Activated T-cell treated with anti-CD3 and anti-CD28 coated beads for 1 hour (primary cell): ENCODE measurements at regions not wholly inside any gene's neighbourhood (a gene's known extent, or its start where the extent isn't known, plus 50 kb on each side); places are given as distances from the start of the nearest gene placed in this dataset.

Experiments
- DNase-seq: peaks from one replicate; pipeline ENCODE4 v3.0.0-alpha.2; 2020; ENCODE audit warnings: low read depth

GRCh38 chr22:49046546-49047361 is 780.9 kb downstream of the BRD1 start:
- DNase-seq, result no peak

DNA sequence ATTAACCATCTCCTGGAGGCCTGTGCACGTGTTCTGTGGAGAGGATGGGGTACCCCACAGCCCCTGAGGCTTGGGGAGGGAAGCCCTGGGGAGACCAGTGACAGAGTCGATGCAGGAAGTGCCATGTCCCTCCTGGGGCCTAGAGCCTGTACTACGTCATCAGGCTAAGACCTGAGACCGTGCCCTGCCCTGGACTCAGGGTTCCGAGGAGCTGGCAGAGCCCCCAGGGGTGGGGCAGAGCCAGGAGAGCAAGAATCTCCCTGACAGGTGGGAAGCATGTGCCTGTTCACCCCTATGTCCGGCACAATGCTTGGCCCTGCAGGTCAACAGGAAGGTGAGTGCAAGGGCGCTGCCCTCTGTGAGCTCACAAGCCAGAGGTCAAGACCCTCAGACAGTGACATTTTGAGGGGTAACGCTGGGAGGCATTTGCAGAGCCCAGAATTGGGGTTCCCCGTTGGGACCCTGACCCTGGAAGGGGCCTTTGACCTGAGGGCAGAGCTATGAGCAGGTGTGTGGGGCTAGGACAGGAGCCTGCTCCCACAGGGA is 781.6 kb downstream of the BRD1 start:
- no peak for DNase-seq

GRCh38 chr22:49045276-49045675 is 782.4 kb downstream of the BRD1 start:
- DNase-seq, result no peak

DNA sequence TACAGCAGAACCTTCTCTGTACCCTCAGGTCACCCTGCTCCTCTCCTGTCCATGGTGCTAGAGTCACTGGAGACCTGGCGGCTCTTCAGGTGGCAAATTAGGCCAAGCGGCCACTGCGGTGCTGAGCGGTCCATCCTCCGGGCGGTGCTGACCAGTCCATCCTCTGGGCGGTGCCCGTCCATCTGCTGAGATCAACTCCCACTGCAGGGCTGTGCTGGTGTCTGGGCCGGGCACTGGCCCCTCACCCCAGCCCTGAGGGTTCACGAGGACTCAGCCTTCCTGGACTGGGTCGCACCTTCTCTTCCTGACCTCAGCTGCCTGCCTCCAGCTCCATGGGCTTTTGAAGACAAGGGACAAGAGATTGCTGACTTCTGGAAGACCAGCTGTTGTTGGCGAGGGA is 782.9 kb downstream of the BRD1 start:
- no peak for DNase-seq

DNA sequence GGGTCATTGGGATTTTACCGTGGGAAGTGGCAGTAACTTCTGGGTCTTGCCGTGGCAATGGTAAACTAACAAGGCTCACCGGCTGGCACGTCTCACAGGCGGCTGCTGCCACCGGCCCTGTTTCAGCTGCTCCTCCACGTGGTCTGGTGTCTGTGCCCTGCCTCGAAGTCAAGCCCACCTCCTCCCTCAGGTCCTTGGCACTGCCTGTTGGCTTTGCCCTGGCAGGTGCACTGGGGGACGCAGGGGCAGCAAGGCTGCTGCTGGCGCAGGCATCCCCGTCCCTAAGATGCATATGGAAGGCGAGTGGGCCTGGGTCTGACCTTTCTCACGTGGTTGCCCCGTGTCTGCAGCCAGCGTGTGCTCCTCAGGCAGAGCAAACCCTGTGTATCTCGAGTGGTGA is 783.6 kb downstream of the BRD1 start:
- no peak for DNase-seq

- DNase-seq, result no peak
These were observed 784.5 kb downstream of the BRD1 start for GRCh38 chr22:49042877-49043859.

GRCh38 chr22:49042066-49042465 is 785.6 kb downstream of the BRD1 start:
- DNase-seq, result no peak

DNA sequence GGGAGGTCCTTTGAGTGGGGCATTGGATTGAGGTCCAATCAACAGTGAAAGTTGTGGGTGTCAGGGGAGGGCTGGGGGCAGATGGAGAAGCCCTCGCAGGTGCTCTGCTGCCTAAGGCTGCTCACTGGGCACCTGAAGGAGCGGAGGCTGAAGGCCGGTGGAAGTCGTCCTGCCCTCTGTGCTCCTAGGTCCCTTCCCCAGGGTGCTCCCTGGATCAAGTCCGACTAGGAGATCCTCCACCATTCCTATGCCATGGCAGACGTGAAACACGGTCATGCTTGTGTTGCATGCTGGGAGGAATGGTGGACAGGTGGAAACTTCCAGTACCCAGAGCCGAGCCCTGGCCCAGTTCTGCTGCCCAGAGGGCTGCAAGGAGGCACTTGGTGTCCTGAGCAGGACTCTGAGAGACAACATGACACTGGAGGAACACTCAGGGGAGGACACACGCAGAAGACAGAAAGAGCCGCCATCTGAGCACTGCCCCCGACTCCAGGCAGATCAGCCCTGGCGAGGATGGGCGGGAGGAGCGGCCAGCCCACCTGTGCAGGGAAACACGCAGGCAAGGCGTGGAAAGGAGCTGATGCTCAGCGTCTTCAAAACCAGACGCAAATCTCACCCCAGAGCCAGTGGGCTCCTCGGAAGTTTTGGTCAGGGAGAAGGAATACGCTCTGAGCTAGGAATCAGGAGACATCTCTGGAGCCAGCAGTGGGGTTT is 786.8 kb downstream of the BRD1 start:
- no peak for DNase-seq

GRCh38 chr22:49040111-49040510 is 787.6 kb downstream of the BRD1 start:
- DNase-seq, result no peak

- DNase-seq, result no peak
These were observed 788.0 kb downstream of the BRD1 start for GRCh38 chr22:49039625-49040024.

GRCh38 chr22:49037701-49038245 is 789.9 kb downstream of the BRD1 start:
- DNase-seq, result no peak

GRCh38 chr22:49036513-49036912 is 791.2 kb downstream of the BRD1 start:
- DNase-seq, result no peak

GRCh38 chr22:49035818-49036457 is 791.7 kb downstream of the BRD1 start:
- no peak for DNase-seq

GRCh38 chr22:49034836-49035817 is 792.5 kb downstream of the BRD1 start:
- DNase-seq, result no peak

- no peak for DNase-seq
These were observed 794.1 kb downstream of the BRD1 start for GRCh38 chr22:49033616-49034015.

GRCh38 chr22:49032821-49033220 is 794.9 kb downstream of the BRD1 start:
- no peak for DNase-seq

DNA sequence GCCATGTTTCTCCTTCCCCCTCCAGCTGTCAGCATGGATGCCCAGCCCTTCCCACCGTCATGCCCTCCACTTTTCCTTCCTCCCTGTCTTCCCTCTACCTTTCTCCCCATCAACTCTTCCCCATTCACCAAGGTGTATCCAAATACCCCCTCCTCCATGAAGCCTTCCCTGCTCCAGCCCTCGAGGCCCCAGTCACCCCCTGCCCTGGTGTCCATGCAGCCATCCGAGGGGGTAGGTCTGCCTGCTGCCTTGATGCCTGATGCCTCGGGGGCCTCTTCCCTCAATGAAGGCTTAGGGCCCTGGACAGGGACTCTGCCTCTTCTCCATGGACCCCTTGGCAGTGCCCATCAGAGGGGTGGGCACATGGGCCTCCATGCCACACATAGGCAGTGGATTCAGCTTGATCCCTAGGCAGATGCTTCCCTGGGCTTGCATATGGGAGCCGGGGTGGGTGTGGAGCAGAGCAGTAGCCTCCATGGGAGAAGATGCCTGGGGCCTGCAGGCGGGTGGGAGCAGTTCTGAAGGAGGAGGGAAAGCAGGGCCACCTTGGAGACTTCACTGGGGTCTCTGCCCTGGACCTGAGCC is 795.8 kb downstream of the BRD1 start:
- DNase-seq, result no peak

DNA sequence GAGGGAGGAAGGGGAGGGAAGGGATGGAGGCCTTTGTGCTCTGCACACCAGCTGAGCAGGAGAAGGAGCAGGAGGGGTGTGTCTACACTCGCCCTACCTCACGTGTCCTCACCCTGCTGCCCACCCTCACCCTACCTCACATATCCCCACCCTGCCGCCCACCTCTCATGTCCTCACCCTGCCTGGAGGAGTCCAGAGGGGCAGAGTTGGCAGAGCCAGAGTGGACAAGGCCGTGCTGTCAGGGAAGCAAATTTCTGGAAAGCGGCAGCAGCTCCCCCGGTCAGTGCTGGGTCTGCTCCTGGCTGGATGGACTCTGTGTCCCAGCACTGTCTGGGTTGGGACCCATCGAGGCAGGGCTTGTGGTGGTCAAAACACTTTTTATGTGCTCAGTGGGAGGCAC is 799.6 kb downstream of the BRD1 start:
- DNase-seq, result no peak

GRCh38 chr22:49027368-49027670 is 800.4 kb downstream of the BRD1 start:
- DNase-seq, result no peak
